ENCODE measurements at regions not wholly inside any gene's neighbourhood (a gene's known extent, or its start where the extent isn't known, plus 50 kb on each side); places are given as distances from the start of the nearest gene placed in this dataset.

- no peak for TF ChIP-seq CTCF (IDR thresholded peaks at IDR 0.05)
Measured at GRCh38 chr10:123611243-123611642, 54.9 kb upstream of the GPR26 start.

GRCh38 chr10:123611876-123612275 lies 54.3 kb upstream of the GPR26 start:
- no peak overlapping the region for H3K4me3 ChIP-seq (ENCODE audit: low read length)
- ATAC-seq (ENCODE audit: poor library complexity) (no peak), DNase-seq (no peak)
- H3K4me1 ChIP-seq (ENCODE audit: insufficient read depth, low read length): no peaks in the 10 kb centered on the region
- no peaks in the 10 kb centered on the region for H3K4me1 Mint-ChIP-seq (ENCODE audit: low read depth)
- H3K27ac ChIP-seq (ENCODE audit: low read depth in 1 of 2, low read length in 2 of 2): no peak overlapping the region
- POLR2A ChIA-PET: no interaction called here
- TF ChIP-seq CTCF (IDR thresholded peaks at IDR 0.05): no peak
- CTCF ChIA-PET: no interaction called here
- H3K9me3 Mint-ChIP-seq: peaks cover 3% of the 10 kb centered on the region
- H3K27me3 ChIP-seq (ENCODE audit: control insufficient read depth in 1 of 2, insufficient read depth in 2 of 2, low read length in 2 of 2): peaks cover 0 to 3% of the 10 kb centered on the region in 2 experiments
- intact Hi-C loops (cut with DNase I, micrococcal nuclease): no loop called here
- H3K27ac Mint-ChIP-seq: no peak overlapping the region
- H3K36me3 Mint-ChIP-seq (ENCODE audit: low read depth): no peaks in the 10 kb centered on the region
- no peak overlapping the region for H3K4me3 Mint-ChIP-seq
- peaks cover 0 to 6% of the 10 kb centered on the region in 2 experiments for H3K9me3 ChIP-seq (ENCODE audit: control insufficient read depth in 1 of 2, insufficient read depth in 1 of 2, low read length in 2 of 2)
- peaks cover 25% of the 10 kb centered on the region for H3K27me3 Mint-ChIP-seq
- H3K36me3 ChIP-seq (ENCODE audit: insufficient read depth, low read length): no peaks in the 10 kb centered on the region

More at GRCh38 chr10:123611243-123611642, 54.9 kb upstream of the GPR26 start:
- Histone ChIP-seq H3K27ac (ENCODE audit: low read depth in 1 of 2, low read length in 2 of 2) (no peak overlapping the region), H3K9me3 (ENCODE audit: control insufficient read depth in 1 of 2, insufficient read depth in 1 of 2, low read length in 2 of 2) (peaks cover 0 to 6% of the 10 kb centered on the region in 2 experiments), H3K4me1 (ENCODE audit: insufficient read depth, low read length) (no peaks in the 10 kb centered on the region), H3K36me3 (ENCODE audit: insufficient read depth, low read length) (no peaks in the 10 kb centered on the region), H3K4me3 (ENCODE audit: low read length) (no peak overlapping the region), H3K27me3 (ENCODE audit: control insufficient read depth in 1 of 2, insufficient read depth in 2 of 2, low read length in 2 of 2) (peaks cover under 1 to 6% of the 10 kb centered on the region in 2 experiments)
- H3K4me1 Mint-ChIP-seq (ENCODE audit: low read depth): no peaks in the 10 kb centered on the region
- H3K27me3 Mint-ChIP-seq: peaks cover 30% of the 10 kb centered on the region
- POLR2A ChIA-PET: no interaction called here
- H3K9me3 Mint-ChIP-seq: peaks cover 3% of the 10 kb centered on the region
- no peak for DNase-seq
- CTCF ChIA-PET: no interaction called here
- no peak for ATAC-seq (ENCODE audit: poor library complexity)
- intact Hi-C loops (cut with DNase I, micrococcal nuclease): no loop called here
- no peak overlapping the region for H3K27ac Mint-ChIP-seq
- H3K4me3 Mint-ChIP-seq: no peak overlapping the region
- no peaks in the 10 kb centered on the region for H3K36me3 Mint-ChIP-seq (ENCODE audit: low read depth)

GRCh38 chr10:123613346-123613850 lies 52.8 kb upstream of the GPR26 start:
- ATAC-seq (ENCODE audit: poor library complexity): no peak
- intact Hi-C loops (cut with DNase I, micrococcal nuclease): no loop called here

More at GRCh38 chr10:123613346-123613850, 52.8 kb upstream of the GPR26 start:
- no peak for DNase-seq
- Histone ChIP-seq H3K4me1 (ENCODE audit: insufficient read depth, low read length) (no peaks in the 10 kb centered on the region), H3K27me3 (ENCODE audit: control insufficient read depth in 1 of 2, insufficient read depth in 2 of 2, low read length in 2 of 2) (peaks cover 0 to 2% of the 10 kb centered on the region in 2 experiments), H3K36me3 (ENCODE audit: insufficient read depth, low read length) (no peaks in the 10 kb centered on the region), H3K27ac (ENCODE audit: low read depth in 1 of 2, low read length in 2 of 2) (no peak overlapping the region), H3K4me3 (ENCODE audit: low read length) (no peak overlapping the region), H3K9me3 (ENCODE audit: control insufficient read depth in 1 of 2, insufficient read depth in 1 of 2, low read length in 2 of 2) (peaks cover 0 to 6% of the 10 kb centered on the region in 2 experiments)
- Mint-ChIP-seq H3K27ac (no peak overlapping the region), H3K27me3 (peaks cover 20% of the 10 kb centered on the region), H3K9me3 (peaks cover 3% of the 10 kb centered on the region), H3K36me3 (ENCODE audit: low read depth) (no peaks in the 10 kb centered on the region), H3K4me1 (ENCODE audit: low read depth) (no peaks in the 10 kb centered on the region), H3K4me3 (no peak overlapping the region)
- CTCF ChIA-PET: no interaction called here
- POLR2A ChIA-PET: no interaction called here
- no peak for TF ChIP-seq CTCF (IDR thresholded peaks at IDR 0.05)
